ENCODE measurements at regions not wholly inside any gene's neighbourhood (a gene's known extent, or its start where the extent isn't known, plus 50 kb on each side); places are given as distances from the start of the nearest gene placed in this dataset.

DNA sequence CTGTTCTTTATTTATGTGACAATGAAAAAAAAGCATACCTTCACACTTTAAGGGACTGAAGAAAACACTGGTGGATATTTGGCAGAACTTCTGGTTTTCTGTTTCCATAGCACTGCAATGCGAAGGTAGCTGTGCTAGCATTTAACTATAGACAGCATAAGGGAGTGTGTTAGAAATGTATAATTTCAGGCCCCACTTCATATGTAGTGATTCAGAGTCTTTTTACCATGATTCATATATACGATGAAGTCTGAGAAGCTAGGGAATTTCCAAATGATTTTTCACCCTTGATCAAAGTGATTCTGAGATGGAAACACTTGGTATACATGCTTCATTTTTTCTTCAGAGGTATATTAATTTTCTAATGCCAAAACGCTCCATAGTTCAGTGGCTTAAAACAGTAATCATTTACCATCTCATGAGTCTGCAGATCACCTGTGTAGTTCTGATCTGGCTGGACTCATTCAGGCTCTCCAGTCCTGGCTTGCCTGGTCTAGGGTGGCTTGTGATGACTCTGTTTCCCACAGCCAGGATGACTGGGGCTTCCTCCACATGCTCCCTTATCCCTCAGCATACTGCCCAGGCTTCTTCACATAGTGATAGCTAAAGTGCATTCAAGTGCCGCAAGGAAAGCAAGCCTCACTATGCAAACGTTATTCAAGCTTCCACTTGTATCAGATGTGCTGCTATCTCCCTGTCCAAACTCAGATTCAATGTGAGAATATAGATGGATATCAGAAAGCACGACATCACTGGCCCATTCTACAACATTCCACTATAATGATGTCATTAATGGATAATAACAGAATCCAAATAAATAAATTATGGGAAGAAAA, 790.1 kb downstream of the TECRL start:
- DNase-seq: no peak

GRCh38 chr4:63607169-63607872, 801.9 kb downstream of the TECRL start:
- DNase-seq: no peak

GRCh38 chr4:63589796-63590195, 819.5 kb downstream of the TECRL start:
- no peak for DNase-seq

- DNase-seq: no peak
Measured at GRCh38 chr4:63583561-63583960, 825.7 kb downstream of the TECRL start.

DNA sequence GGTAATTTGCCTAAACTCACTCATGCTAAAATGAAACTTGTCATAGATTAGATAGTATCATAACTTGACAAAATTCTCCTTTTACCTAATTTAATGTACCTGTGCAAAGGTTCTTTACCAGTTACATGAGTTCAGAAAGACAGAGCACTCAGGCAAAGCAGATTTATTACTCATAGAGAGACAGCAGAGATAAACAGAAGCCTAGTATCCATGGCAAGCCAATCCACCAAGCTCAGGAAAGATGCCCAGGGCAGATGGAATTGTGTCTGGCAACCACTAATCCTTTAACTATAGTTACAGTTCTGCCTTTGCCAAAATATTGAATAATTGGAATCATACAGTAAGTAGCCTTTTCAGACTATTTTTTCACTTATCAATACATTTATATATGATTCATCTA, 826.2 kb downstream of the TECRL start:
- no peak for DNase-seq

- no peak for DNase-seq
Measured at GRCh38 chr4:63580796-63581475, 828.3 kb downstream of the TECRL start.

DNA sequence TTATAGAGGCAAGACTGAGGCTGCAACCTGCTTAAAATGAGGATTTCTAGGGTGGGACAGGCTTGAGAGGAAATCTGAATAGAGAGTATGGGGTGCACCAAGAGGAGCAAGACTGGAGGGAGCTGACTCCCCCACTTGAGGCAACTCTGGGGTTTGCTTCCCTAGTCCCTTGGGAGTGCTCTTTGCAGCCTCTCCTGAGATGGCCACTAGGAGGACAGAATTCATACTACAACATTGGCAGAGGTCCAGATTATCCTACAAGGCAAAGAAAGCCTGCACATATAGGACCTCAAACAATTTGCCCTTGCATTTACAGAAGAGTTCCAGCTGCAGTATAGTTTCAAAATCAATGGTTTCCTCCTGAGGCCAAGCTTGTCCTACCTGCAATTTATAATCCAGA, 830.9 kb downstream of the TECRL start:
- no peak for DNase-seq

DNA sequence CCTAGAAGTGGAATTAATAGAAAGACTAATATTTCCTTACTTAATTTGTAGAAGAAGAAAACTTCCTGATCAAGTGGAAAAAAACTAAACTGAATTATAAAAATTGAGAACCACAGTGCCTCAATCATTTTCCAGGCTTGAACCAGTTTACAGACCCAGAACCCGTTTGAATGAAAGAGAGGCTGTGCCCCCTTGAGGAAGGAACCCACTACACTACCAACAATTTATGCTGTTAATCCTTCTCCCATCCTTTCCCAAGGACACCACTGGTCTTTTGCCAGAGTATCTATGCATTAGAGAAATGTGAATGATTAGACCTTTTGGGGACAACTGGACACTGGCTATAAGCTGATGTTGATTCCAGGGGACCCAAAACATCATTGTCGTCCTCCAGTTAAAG, 842.6 kb downstream of the TECRL start:
- no peak for DNase-seq

GRCh38 chr4:63563288-63564014, 845.8 kb downstream of the TECRL start:
- DNase-seq: no peak

- DNase-seq: no peak
Measured at GRCh38 chr4:63558709-63559108, 850.5 kb downstream of the TECRL start.

DNA sequence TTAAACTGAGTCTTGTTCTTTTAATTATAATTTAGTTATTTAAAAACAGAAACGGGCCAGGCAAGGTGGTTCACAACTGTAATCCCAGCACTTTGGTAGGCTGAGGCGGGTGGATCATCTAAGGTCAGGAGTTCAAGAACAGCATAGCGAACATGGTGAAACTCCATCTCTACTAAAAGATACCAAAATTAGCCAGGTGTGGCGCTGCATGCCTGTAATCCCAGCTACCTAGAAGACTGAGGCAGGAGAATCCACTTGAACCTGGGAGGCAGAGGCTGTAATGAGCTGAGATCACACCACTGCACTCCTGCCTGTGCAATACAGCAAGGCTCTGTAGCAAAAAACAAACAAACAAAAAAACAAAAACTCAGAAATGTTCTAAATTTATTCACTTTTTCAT, 852.9 kb downstream of the TECRL start:
- DNase-seq: no peak

GRCh38 chr4:63553123-63553522, 856.1 kb downstream of the TECRL start:
- DNase-seq: no peak

DNA sequence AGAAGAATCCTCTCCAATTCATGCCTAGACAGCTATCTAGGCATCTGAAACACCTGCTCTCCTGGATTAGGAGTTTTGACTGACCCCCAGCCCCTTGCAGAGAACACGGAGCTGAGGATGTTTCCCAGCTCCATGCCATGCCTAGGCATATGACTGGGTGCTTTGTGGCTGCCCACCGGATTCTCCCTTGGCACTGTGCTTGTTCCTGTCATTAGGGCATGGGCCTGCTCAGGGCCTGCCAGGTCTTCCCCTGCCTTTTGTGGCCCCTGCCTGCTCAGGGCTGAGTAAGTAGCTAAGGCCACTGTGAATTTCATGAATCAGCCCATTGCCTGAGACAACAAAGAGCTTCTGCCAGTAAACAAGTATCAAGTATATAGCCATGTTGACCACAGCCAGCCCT, 867.4 kb downstream of the TECRL start:
- no peak for DNase-seq

DNA sequence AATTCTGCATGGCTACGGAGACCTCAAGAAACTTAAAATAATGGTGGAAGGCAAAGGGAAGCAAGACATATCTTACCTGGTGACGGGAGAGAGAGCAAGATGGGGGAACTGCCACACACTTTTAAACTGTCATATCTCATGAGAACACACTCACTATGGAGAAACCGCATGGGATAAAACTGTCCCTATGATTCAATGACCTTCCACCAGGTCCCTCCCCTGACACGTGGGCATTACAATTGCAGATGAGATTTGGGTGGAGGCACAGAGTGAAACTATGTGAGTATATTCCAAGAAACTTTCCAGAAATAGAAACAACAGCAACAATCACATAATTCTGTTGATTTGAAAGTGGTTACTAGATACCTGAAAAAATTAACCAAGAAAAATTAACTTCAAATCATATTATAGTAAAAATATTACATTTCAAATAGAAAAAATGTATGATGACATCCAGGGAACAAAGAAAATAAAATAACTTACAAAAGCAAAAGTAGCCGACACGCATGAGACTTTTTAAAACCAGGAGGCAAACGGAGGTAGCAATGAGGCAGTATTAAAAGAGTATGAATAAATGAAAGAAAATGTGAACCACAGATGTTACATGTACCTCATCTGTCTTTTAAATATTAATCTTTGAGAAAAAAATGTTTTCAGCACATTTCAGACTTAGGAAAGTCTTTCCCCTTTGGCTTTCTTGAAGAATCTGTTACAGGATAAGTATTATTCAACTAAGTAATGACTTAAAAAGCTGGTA, 879.5 kb downstream of the TECRL start:
- DNase-seq: no peak

- no peak for DNase-seq
Measured at GRCh38 chr4:63528256-63528991, 880.8 kb downstream of the TECRL start.

- no peak for DNase-seq
Measured at GRCh38 chr4:63526251-63526650, 883.0 kb downstream of the TECRL start.

GRCh38 chr4:63524764-63525163, 884.5 kb downstream of the TECRL start:
- no peak for DNase-seq

GRCh38 chr4:63505714-63506460, 903.4 kb downstream of the TECRL start:
- no peak for DNase-seq

GRCh38 chr4:63493265-63493664, 916.0 kb downstream of the TECRL start:
- DNase-seq: no peak

DNA sequence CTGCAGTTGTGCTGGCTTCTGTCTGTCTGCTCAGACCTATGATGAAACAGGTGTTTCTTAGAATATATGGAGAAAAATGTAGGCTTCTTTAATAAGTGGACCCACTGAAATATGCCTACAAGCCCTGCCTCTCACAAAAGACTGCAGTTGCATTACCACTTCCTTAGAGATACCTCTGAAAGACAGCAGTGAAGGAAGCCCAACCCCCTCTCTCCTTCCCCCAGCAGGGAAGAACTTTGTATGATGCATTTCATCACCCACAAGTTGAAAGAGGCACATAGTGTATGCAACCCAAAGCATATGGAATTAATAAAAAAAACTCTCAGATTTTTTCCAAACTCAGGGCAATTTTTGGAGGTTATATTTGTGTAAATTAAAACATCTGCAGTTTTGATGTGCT, 916.7 kb downstream of the TECRL start:
- DNase-seq: no peak

DNA sequence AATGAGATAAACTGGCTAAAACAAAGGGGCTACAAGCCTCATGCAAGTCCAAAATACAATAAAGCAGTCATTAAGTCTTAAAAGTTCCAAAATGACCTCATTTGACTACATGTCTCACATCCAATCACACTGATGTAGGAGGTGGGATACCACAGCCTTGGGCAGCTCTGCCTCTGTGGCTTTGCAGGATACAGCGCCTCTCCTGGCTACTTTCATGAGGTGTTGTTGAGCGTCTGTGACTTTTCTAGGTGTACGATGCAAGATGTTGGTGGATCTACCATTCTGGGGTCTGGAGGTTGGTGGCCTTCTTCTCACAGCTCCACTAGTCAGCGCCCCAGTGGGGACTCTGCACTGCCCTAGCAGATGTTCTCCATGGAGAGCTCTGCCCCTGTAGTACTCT, 944.9 kb downstream of the TECRL start:
- no peak for DNase-seq

All from activated T-cell treated with anti-CD3 and anti-CD28 coated beads for 4 hours (primary cell).